Glutamatergic neuron (in vitro differentiated cells): ENCODE measurements at regions not wholly inside any gene's neighbourhood (a gene's known extent, or its start where the extent isn't known, plus 50 kb on each side); places are given as distances from the start of the nearest gene placed in this dataset.

Source experiments
- DNase-seq: peaks from one replicate; pipeline ENCODE4 v3.0.0; 2022
- H3K27ac Mint-ChIP-seq: one replicate; pipeline ENCODE4 v1.8.0; 2020; ENCODE audit warnings: mild to moderate bottlenecking, mixed read lengths, inconsistent platforms; ENCODE audit not compliant: unreplicated experiment
- H3K27me3 Mint-ChIP-seq: one replicate; pipeline ENCODE4 v1.8.0; 2020; ENCODE audit warnings: mild to moderate bottlenecking, moderate library complexity, mixed read lengths, inconsistent platforms; ENCODE audit not compliant: unreplicated experiment
- H3K36me3 Mint-ChIP-seq: one replicate; pipeline ENCODE4 v1.8.0; 2020; ENCODE audit warnings: mild to moderate bottlenecking, mixed read lengths, inconsistent platforms; ENCODE audit not compliant: unreplicated experiment
- H3K4me1 Mint-ChIP-seq: one replicate; pipeline ENCODE4 v1.8.0; 2020; ENCODE audit warnings: mild to moderate bottlenecking, low read depth, mixed read lengths, inconsistent platforms; ENCODE audit not compliant: unreplicated experiment
- H3K4me3 Mint-ChIP-seq: one replicate; pipeline ENCODE4 v1.8.0; 2020; ENCODE audit warnings: mild to moderate bottlenecking, mixed read lengths, inconsistent platforms; ENCODE audit not compliant: unreplicated experiment
- H3K9me3 Mint-ChIP-seq: one replicate; pipeline ENCODE4 v1.8.0; 2020; ENCODE audit warnings: mild to moderate bottlenecking, moderate library complexity, mixed read lengths, inconsistent platforms; ENCODE audit not compliant: unreplicated experiment
- CTCF ChIP-seq: fragments of 200-600 bp; sonication (generic); IDR thresholded peaks from one replicate; pipeline ENCODE4 v1.5.0; 2021; ENCODE audit not compliant: partially characterized antibody, unreplicated experiment

- Mint-ChIP-seq H3K27ac (peak overlapping the region; percentile 96), H3K4me3 (peak overlapping the region; percentile 63), H3K27me3 (peaks cover 5% of the 10 kb centered on the region), H3K36me3 (peaks cover 5% of the 10 kb centered on the region), H3K4me1 (peaks cover 36% of the 10 kb centered on the region), H3K9me3 (peaks cover 8% of the 10 kb centered on the region)
- no peak for TF ChIP-seq CTCF
- peak; percentile 58 for DNase-seq
Observed at GRCh38 chr18:75784390-75784789, 356.9 kb upstream of the SMIM21 start.

- TF ChIP-seq CTCF, result no peak
- Mint-ChIP-seq H3K4me1 (peaks cover 36% of the 10 kb centered on the region), H3K36me3 (peaks cover 5% of the 10 kb centered on the region), H3K4me3 (peak overlapping the region; percentile 63), H3K27me3 (peaks cover 5% of the 10 kb centered on the region), H3K9me3 (peaks cover 8% of the 10 kb centered on the region), H3K27ac (peak overlapping the region; percentile 96)
- DNase-seq, result no peak
Observed at GRCh38 chr18:75783566-75784281, 356.2 kb upstream of the SMIM21 start.

- Mint-ChIP-seq H3K9me3 (peaks cover 8% of the 10 kb centered on the region), H3K27me3 (peaks cover 7% of the 10 kb centered on the region), H3K4me1 (peaks cover 36% of the 10 kb centered on the region), H3K27ac (peak overlapping the region; percentile 96), H3K36me3 (peaks cover 5% of the 10 kb centered on the region), H3K4me3 (no peak overlapping the region)
- no peak for DNase-seq
- no peak for TF ChIP-seq CTCF
Observed at GRCh38 chr18:75782826-75783225, 355.3 kb upstream of the SMIM21 start.

GRCh38 chr18:75782204-75782603, 354.7 kb upstream of the SMIM21 start:
- no peak overlapping the region for H3K27ac Mint-ChIP-seq
- peaks cover 36% of the 10 kb centered on the region for H3K4me1 Mint-ChIP-seq
- DNase-seq, result no peak
- no peak overlapping the region for H3K4me3 Mint-ChIP-seq
- peaks cover 8% of the 10 kb centered on the region for H3K9me3 Mint-ChIP-seq
- no peak for TF ChIP-seq CTCF
- peaks cover 7% of the 10 kb centered on the region for H3K27me3 Mint-ChIP-seq
- H3K36me3 Mint-ChIP-seq, result peaks cover 5% of the 10 kb centered on the region

GRCh38 chr18:75779910-75780309, 352.4 kb upstream of the SMIM21 start:
- no peak for DNase-seq
- Mint-ChIP-seq H3K27me3 (peaks cover 7% of the 10 kb centered on the region), H3K27ac (no peak overlapping the region), H3K36me3 (no peaks in the 10 kb centered on the region), H3K4me3 (no peak overlapping the region), H3K9me3 (peaks cover 8% of the 10 kb centered on the region), H3K4me1 (peaks cover 27% of the 10 kb centered on the region)
- no peak for TF ChIP-seq CTCF
